IMR-90 (cell line): ENCODE measurements at regions not wholly inside any gene's neighbourhood (a gene's known extent, or its start where the extent isn't known, plus 50 kb on each side); places are given as distances from the start of the nearest gene placed in this dataset.

Source experiments
- ATAC-seq: fragments of 200-7000 bp; cut with Tn5 transposase; 2 replicates; pipeline ENCODE4 v1.9.1; 2020; ENCODE audit warnings: low read depth, mild to moderate bottlenecking, moderate library complexity
- BruUV-seq: library from RNA; stranded (reverse); fragments of 400-500 nt; replicated peaks from 2 replicates; lab custom pipeline; 2021; lab: Mats Ljungman, UMichigan
- CTCF ChIA-PET: fragments of 300-600 bp; formaldehyde crosslinking; extraction: SDS; loops from one replicate; lab custom pipeline; 2021; ENCODE audit warnings: antibody characterized with exemption; lab: Yijun Ruan, JAX
- POLR2A ChIA-PET: fragments of 300-600 bp; sonication (Branson Sonifier 250); formaldehyde crosslinking; loops from one replicate; lab custom pipeline; 2022; ENCODE audit warnings: antibody characterized with exemption; ENCODE audit not compliant: unreplicated experiment; lab: Charles Lee
- DNase-seq: peaks from one replicate; pipeline ENCODE4 v3.0.0; 2013
- H2AFZ ChIP-seq: replicated peaks from 2 replicates; pipeline ENCODE3; 2013; ENCODE audit warnings: low read length, mild to moderate bottlenecking; ENCODE audit not compliant: poor library complexity
- H2AK5ac ChIP-seq: 2 replicates; pipeline ENCODE4 v1.6.1; 2013; ENCODE audit warnings: low read depth, low read length, inconsistent platforms
- H2AK9ac ChIP-seq: replicated peaks from 2 replicates; pipeline ENCODE3; 2013; ENCODE audit warnings: mild to moderate bottlenecking, low read depth, low read length, moderate library complexity; ENCODE audit not compliant: poor library complexity
- H2BK120ac ChIP-seq: 2 replicates; pipeline ENCODE4 v1.6.1; 2013; ENCODE audit warnings: low read depth, low read length, inconsistent platforms
- H2BK15ac ChIP-seq: 3 replicates; pipeline ENCODE4 v1.6.1; 2013; ENCODE audit warnings: low read depth, low read length, inconsistent platforms
- H2BK20ac ChIP-seq: 2 replicates; pipeline ENCODE4 v1.6.1; 2013; ENCODE audit warnings: low read depth, mild to moderate bottlenecking, inconsistent platforms, low read length, moderate library complexity
- H2BK5ac ChIP-seq: 2 replicates; pipeline ENCODE4 v1.6.1; 2013; ENCODE audit warnings: mild to moderate bottlenecking, low read depth, low read length, inconsistent platforms; ENCODE audit not compliant: poor library complexity, severe bottlenecking
- H3K14ac ChIP-seq: replicated peaks from 2 replicates; pipeline ENCODE4 v1.6.1; 2013; ENCODE audit warnings: low read depth, low read length, inconsistent platforms
- H3K18ac ChIP-seq: 2 replicates; pipeline ENCODE4 v1.6.1; 2013; ENCODE audit warnings: low read depth, low read length, control low read depth
- H3K23ac ChIP-seq: 2 replicates; pipeline ENCODE4 v1.6.1; 2013; ENCODE audit warnings: low read depth, low read length, inconsistent platforms
- H3K27ac ChIP-seq: 2 replicates; pipeline ENCODE4 v1.5.1; 2013; ENCODE audit warnings: mild to moderate bottlenecking, control low read depth, low read length; ENCODE audit not compliant: insufficient read depth
- H3K27me3 ChIP-seq: 2 replicates; pipeline ENCODE4 v1.6.1; 2013; ENCODE audit warnings: low read length; ENCODE audit not compliant: control insufficient read depth, insufficient read depth
- H3K36me3 ChIP-seq: 2 replicates; pipeline ENCODE4 v1.6.1; 2013; ENCODE audit warnings: low read length, mixed read lengths; ENCODE audit not compliant: control insufficient read depth, insufficient read depth
- H3K4ac ChIP-seq: 2 replicates; pipeline ENCODE4 v1.6.1; 2013; ENCODE audit warnings: low read depth, low read length, inconsistent platforms
- H3K4me1 ChIP-seq: 2 replicates; pipeline ENCODE4 v1.6.1; 2013; ENCODE audit warnings: low read length, mixed read lengths; ENCODE audit not compliant: control insufficient read depth, insufficient read depth
- H3K4me2 ChIP-seq: 2 replicates; pipeline ENCODE4 v1.6.1; 2013; ENCODE audit warnings: low read depth, mild to moderate bottlenecking, control low read depth, low read length, moderate library complexity
- H3K4me3 ChIP-seq: 2 replicates; pipeline ENCODE4 v1.5.1; 2013; ENCODE audit warnings: low read depth, mild to moderate bottlenecking, control low read depth, low read length, moderate library complexity; ENCODE audit not compliant: insufficient read depth
- H3K56ac ChIP-seq: 2 replicates; pipeline ENCODE4 v1.6.1; 2013; ENCODE audit warnings: low read length, inconsistent platforms; ENCODE audit not compliant: insufficient read depth; ENCODE audit errors: extremely low read depth
- H3K79me1 ChIP-seq, 2 experiments: 2 replicates each; pipeline ENCODE4 v1.6.1; 2013; ENCODE audit warnings: low read length in 2 of 2, inconsistent platforms in 1 of 2, low read depth in 1 of 2
- H3K9ac ChIP-seq: 2 replicates; pipeline ENCODE4 v1.6.1; 2013; ENCODE audit warnings: low read depth, low read length, control low read depth
- H3K9me1 ChIP-seq: 2 replicates; pipeline ENCODE4 v1.6.1; 2013; ENCODE audit warnings: low read length, inconsistent platforms; ENCODE audit not compliant: insufficient read depth
- H3K9me3 ChIP-seq: 2 replicates; pipeline ENCODE4 v1.6.1; 2013; ENCODE audit warnings: low read length; ENCODE audit not compliant: control insufficient read depth, insufficient read depth
- H4K20me1 ChIP-seq: 2 replicates; pipeline ENCODE4 v1.6.1; 2013; ENCODE audit warnings: low read length, inconsistent platforms; ENCODE audit not compliant: insufficient read depth
- H4K5ac ChIP-seq: 2 replicates; pipeline ENCODE4 v1.6.1; 2013; ENCODE audit warnings: mild to moderate bottlenecking, low read depth, low read length, control low read depth
- H4K8ac ChIP-seq, 2 experiments: 2 replicates each; pipeline ENCODE4 v1.6.1; 2013; ENCODE audit warnings: low read depth in 2 of 2, low read length in 2 of 2, control low read depth in 1 of 2, inconsistent platforms in 1 of 2
- H4K91ac ChIP-seq: 2 replicates; pipeline ENCODE4 v1.6.1; 2013; ENCODE audit warnings: low read depth, low read length, inconsistent platforms; ENCODE audit not compliant: insufficient read depth
- BHLHE40 ChIP-seq: fragments of 150-350 bp; IDR thresholded peaks from 2 replicates; pipeline ENCODE4 v1.6.1; 2016; ENCODE audit warnings: mild to moderate bottlenecking, low read depth, low read length
- CEBPB ChIP-seq: IDR thresholded peaks from 2 replicates; pipeline ENCODE4 v1.6.1; 2012; ENCODE audit warnings: low read depth, low read length, improper control_type of control experiment
- CHD1 ChIP-seq: IDR thresholded peaks from 2 replicates; pipeline ENCODE4 v1.6.1; 2012; ENCODE audit warnings: low read depth, low read length, improper control_type of control experiment
- FOS ChIP-seq: fragments of 150-350 bp; IDR thresholded peaks from 2 replicates; pipeline ENCODE4 v1.6.1; 2016; ENCODE audit warnings: low read depth, low read length
- MAFK ChIP-seq: IDR thresholded peaks from 2 replicates; pipeline ENCODE4 v1.6.1; 2012; ENCODE audit warnings: low read depth, low read length, improper control_type of control experiment
- MAZ ChIP-seq: IDR thresholded peaks from 2 replicates; pipeline ENCODE4 v1.6.1; 2012; ENCODE audit warnings: low read depth, mild to moderate bottlenecking, low read length, improper control_type of control experiment, moderate library complexity, borderline replicate concordance
- MXI1 ChIP-seq: IDR thresholded peaks from 2 replicates; pipeline ENCODE4 v1.6.1; 2012; ENCODE audit warnings: low read depth, mild to moderate bottlenecking, low read length, moderate library complexity, borderline replicate concordance
- NFE2L2 ChIP-seq: fragments of 150-350 bp; IDR thresholded peaks from 2 replicates; pipeline ENCODE4 v1.6.1; 2016; ENCODE audit warnings: low read depth, mild to moderate bottlenecking, low read length
- POLR2A ChIP-seq: IDR thresholded peaks from 2 replicates; pipeline ENCODE4 v1.6.1; 2012; ENCODE audit warnings: mild to moderate bottlenecking, low read depth, low read length
- RAD21 ChIP-seq: IDR thresholded peaks from 2 replicates; pipeline ENCODE4 v1.6.1; 2012; ENCODE audit warnings: low read length, improper control_type of control experiment
- RCOR1 ChIP-seq: IDR thresholded peaks from 2 replicates; pipeline ENCODE4 v1.6.1; 2012; ENCODE audit warnings: mild to moderate bottlenecking, low read length, improper control_type of control experiment; ENCODE audit not compliant: insufficient replicate concordance
- RFX5 ChIP-seq: IDR thresholded peaks from 2 replicates; pipeline ENCODE4 v1.8.0; 2012; ENCODE audit warnings: low read depth, mild to moderate bottlenecking, low read length, moderate library complexity
- SMC3 ChIP-seq: fragments of 150-350 bp; IDR thresholded peaks from 2 replicates; pipeline ENCODE4 v1.6.1; 2016; ENCODE audit warnings: low read depth, mild to moderate bottlenecking, antibody characterized with exemption, low read length, moderate library complexity
- dilution Hi-C: fragments of 300-500 bp; cut with HindIII; formaldehyde crosslinking; loops from one replicate; pipeline ENCODE4 v1.14.3; 2018; ENCODE audit warnings: low sequenced_read_pairs; ENCODE audit not compliant: unreplicated experiment
- in situ Hi-C: fragments of 300-500 bp; cut with MboI; formaldehyde crosslinking; loops from 3 replicates; pipeline ENCODE4 v1.14.3; 2019; ENCODE audit warnings: low sequenced_read_pairs, inconsistent platforms, mixed read lengths
- intact Hi-C: fragments of 100-400 bp; cut with micrococcal nuclease; formaldehyde crosslinking; loops from 2 replicates; pipeline ENCODE4 v1.10.0; 2022
- TF ChIP-seq, protein P1 (sequence below): fragments of 150-350 bp; IDR thresholded peaks from 2 replicates; pipeline ENCODE4 v1.6.1; 2016; ENCODE audit warnings: low read depth, mild to moderate bottlenecking, low read length, moderate library complexity, borderline replicate concordance
- TF ChIP-seq, protein P2 (sequence below): conservative IDR thresholded peaks from 2 replicates; pipeline ENCODE4 v1.5.1; 2012; ENCODE audit warnings: mild to moderate bottlenecking, low read depth, low read length, improper control_type of control experiment
- TF ChIP-seq, protein P3 (sequence below): fragments of 150-350 bp; IDR thresholded peaks from 2 replicates; pipeline ENCODE4 v1.6.1; 2017; ENCODE audit warnings: mild to moderate bottlenecking, antibody characterized with exemption, low read length, low read depth

DNA sequence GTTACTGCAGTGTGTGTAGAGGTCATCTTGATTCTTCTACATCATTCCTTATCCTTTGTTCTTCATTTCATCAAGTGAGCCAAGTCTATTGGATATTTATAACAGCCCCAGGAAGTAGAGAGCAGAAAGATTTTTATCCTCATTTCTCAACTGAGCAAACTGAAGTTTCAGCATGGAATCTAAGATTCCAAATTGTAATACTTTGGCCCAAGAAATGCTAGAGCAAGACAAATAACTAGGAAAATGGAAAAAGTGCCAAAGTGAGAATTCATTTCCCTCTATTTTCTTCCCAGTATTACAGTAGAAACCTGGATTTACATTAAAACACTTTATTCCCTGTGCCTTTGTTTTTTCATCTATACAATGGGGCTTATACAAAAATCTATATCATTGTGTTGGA, 346.8 kb downstream of the ARPP21 start:
- H3K79me1 ChIP-seq, result no peaks in the 10 kb centered on the region
- H3K9me1 ChIP-seq, result no peaks in the 10 kb centered on the region
- no peaks in the 10 kb centered on the region for H3K27me3 ChIP-seq
- DNase-seq, result no peak
- ATAC-seq, result no peak
- no peaks in the 10 kb centered on the region for H3K4me1 ChIP-seq
- H4K20me1 ChIP-seq, result no peaks in the 10 kb centered on the region
- TF ChIP-seq, protein P1, sequence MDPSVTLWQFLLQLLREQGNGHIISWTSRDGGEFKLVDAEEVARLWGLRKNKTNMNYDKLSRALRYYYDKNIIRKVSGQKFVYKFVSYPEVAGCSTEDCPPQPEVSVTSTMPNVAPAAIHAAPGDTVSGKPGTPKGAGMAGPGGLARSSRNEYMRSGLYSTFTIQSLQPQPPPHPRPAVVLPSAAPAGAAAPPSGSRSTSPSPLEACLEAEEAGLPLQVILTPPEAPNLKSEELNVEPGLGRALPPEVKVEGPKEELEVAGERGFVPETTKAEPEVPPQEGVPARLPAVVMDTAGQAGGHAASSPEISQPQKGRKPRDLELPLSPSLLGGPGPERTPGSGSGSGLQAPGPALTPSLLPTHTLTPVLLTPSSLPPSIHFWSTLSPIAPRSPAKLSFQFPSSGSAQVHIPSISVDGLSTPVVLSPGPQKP, result no peak
- no peak for TF ChIP-seq POLR2A
- TF ChIP-seq RCOR1, result no peak
- TF ChIP-seq, protein P2, sequence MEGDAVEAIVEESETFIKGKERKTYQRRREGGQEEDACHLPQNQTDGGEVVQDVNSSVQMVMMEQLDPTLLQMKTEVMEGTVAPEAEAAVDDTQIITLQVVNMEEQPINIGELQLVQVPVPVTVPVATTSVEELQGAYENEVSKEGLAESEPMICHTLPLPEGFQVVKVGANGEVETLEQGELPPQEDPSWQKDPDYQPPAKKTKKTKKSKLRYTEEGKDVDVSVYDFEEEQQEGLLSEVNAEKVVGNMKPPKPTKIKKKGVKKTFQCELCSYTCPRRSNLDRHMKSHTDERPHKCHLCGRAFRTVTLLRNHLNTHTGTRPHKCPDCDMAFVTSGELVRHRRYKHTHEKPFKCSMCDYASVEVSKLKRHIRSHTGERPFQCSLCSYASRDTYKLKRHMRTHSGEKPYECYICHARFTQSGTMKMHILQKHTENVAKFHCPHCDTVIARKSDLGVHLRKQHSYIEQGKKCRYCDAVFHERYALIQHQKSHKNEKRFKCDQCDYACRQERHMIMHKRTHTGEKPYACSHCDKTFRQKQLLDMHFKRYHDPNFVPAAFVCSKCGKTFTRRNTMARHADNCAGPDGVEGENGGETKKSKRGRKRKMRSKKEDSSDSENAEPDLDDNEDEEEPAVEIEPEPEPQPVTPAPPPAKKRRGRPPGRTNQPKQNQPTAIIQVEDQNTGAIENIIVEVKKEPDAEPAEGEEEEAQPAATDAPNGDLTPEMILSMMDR, result no peak
- TF ChIP-seq FOS, result no peak
- TF ChIP-seq MAZ, result no peak
- TF ChIP-seq, protein P3, sequence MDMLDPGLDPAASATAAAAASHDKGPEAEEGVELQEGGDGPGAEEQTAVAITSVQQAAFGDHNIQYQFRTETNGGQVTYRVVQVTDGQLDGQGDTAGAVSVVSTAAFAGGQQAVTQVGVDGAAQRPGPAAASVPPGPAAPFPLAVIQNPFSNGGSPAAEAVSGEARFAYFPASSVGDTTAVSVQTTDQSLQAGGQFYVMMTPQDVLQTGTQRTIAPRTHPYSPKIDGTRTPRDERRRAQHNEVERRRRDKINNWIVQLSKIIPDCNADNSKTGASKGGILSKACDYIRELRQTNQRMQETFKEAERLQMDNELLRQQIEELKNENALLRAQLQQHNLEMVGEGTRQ, result no peak
- no peak for TF ChIP-seq MXI1
- TF ChIP-seq RAD21, result no peak
- no peak for TF ChIP-seq CHD1
- TF ChIP-seq MAFK, result no peak
- no peak for TF ChIP-seq CEBPB
- TF ChIP-seq BHLHE40, result no peak
- no peak for TF ChIP-seq NFE2L2
- no peak for TF ChIP-seq RFX5
- TF ChIP-seq SMC3, result no peak
- H3K14ac ChIP-seq, result no peak overlapping the region
- no peak overlapping the region for H2AK5ac ChIP-seq
- H2BK120ac ChIP-seq, result no peak overlapping the region
- H3K4me2 ChIP-seq, result no peak overlapping the region
- in situ Hi-C loops (no loop called here), intact Hi-C loops (no loop called here), dilution Hi-C loops (no loop called here)
- H2AFZ ChIP-seq, result no peak overlapping the region
- H3K56ac ChIP-seq, result no peak overlapping the region
- ChIA-PET POLR2A (no interaction called here), CTCF (no interaction called here)
- H2BK5ac ChIP-seq, result no peak overlapping the region
- H3K27ac ChIP-seq, result no peak overlapping the region
- H3K18ac ChIP-seq, result no peak overlapping the region
- no peak overlapping the region for H3K4ac ChIP-seq
- no peak overlapping the region for H2BK20ac ChIP-seq
- H2AK9ac ChIP-seq, result no peak overlapping the region
- H4K8ac ChIP-seq, result no peak overlapping the region
- no peak overlapping the region for H2BK15ac ChIP-seq
- no peak overlapping the region for H4K5ac ChIP-seq
- H3K36me3 ChIP-seq, result no peaks in the 10 kb centered on the region
- H4K91ac ChIP-seq, result no peak overlapping the region
- no peak overlapping the region for H3K9ac ChIP-seq
- H3K9me3 ChIP-seq, result no peaks in the 10 kb centered on the region
- H3K23ac ChIP-seq, result no peak overlapping the region
- H3K4me3 ChIP-seq, result no peak overlapping the region
- no TSS peak for BruUV-seq
